GM21723 (cell line): ENCODE measurements at regions not wholly inside any gene's neighbourhood (a gene's known extent, or its start where the extent isn't known, plus 50 kb on each side); places are given as distances from the start of the nearest gene placed in this dataset.
"Not testable (repeated sequence)": the region's sequence is repeated elsewhere in the genome, so short reads cannot be mapped to it uniquely, and the experiment has no call there.

Source experiments
- ATAC-seq: cut with Tn5 transposase; IDR thresholded peaks from one replicate; pipeline ENCODE4 v1.9.1; 2021; ENCODE audit warnings: mild to moderate bottlenecking, moderate library complexity; ENCODE audit not compliant: unreplicated experiment

- no peak for ATAC-seq
Measured at GRCh38 chr12:70069221-70070105, 173.8 kb upstream of the CNOT2 start.

- no peak for ATAC-seq
Measured at GRCh38 chr12:70070494-70071007, 172.7 kb upstream of the CNOT2 start.

GRCh38 chr12:70074510-70074909 is 168.7 kb upstream of the CNOT2 start:
- no peak for ATAC-seq

- ATAC-seq, result no peak
Measured at GRCh38 chr12:70077441-70077840, 165.8 kb upstream of the CNOT2 start.

GRCh38 chr12:70078161-70078560 is 165.1 kb upstream of the CNOT2 start:
- ATAC-seq, result no peak

- ATAC-seq, result no peak
Measured at GRCh38 chr12:70080566-70080965, 162.7 kb upstream of the CNOT2 start.

GRCh38 chr12:70082997-70083676 is 160.1 kb upstream of the CNOT2 start:
- no peak for ATAC-seq

- no peak for ATAC-seq
Measured at GRCh38 chr12:70083677-70084020, 159.6 kb upstream of the CNOT2 start.

- ATAC-seq, result not testable (repeated sequence)
Measured at GRCh38 chr12:70086372-70086771, 156.9 kb upstream of the CNOT2 start.

- ATAC-seq, result no peak
Measured at GRCh38 chr12:70091021-70091521, 152.2 kb upstream of the CNOT2 start.

- no peak for ATAC-seq
Measured at GRCh38 chr12:70094467-70094866, 148.8 kb upstream of the CNOT2 start.

GRCh38 chr12:70096759-70097410 is 146.3 kb upstream of the CNOT2 start:
- no peak for ATAC-seq

GRCh38 chr12:70101064-70101463 is 142.2 kb upstream of the CNOT2 start:
- ATAC-seq, result no peak

- ATAC-seq, result no peak
Measured at GRCh38 chr12:70106347-70106746, 136.9 kb upstream of the CNOT2 start.

- no peak for ATAC-seq
Measured at GRCh38 chr12:70110085-70110484, 133.1 kb upstream of the CNOT2 start.

GRCh38 chr12:70117670-70118069 is 125.6 kb upstream of the CNOT2 start:
- no peak for ATAC-seq

GRCh38 chr12:70120970-70121369 is 122.3 kb upstream of the CNOT2 start:
- ATAC-seq, result no peak

- ATAC-seq, result no peak
Measured at GRCh38 chr12:70121562-70121961, 121.7 kb upstream of the CNOT2 start.

- ATAC-seq, result no peak
Measured at GRCh38 chr12:70122804-70123203, 120.4 kb upstream of the CNOT2 start.

GRCh38 chr12:70149013-70149412 is 94.2 kb upstream of the CNOT2 start:
- no peak for ATAC-seq

- ATAC-seq, result no peak
Measured at GRCh38 chr12:70149665-70150064, 93.6 kb upstream of the CNOT2 start.
